GM12892 (cell line): ENCODE measurements at regions not wholly inside any gene's neighbourhood (a gene's known extent, or its start where the extent isn't known, plus 50 kb on each side); places are given as distances from the start of the nearest gene placed in this dataset.
"Not testable (repeated sequence)": the region's sequence is repeated elsewhere in the genome, so short reads cannot be mapped to it uniquely, and the experiment has no call there.

Experiments used
- DNase-seq: peaks from one replicate; pipeline ENCODE4 v3.0.0; 2011; ENCODE audit not compliant: insufficient read length
- FAIRE-seq: peaks from 2 replicates; lab custom pipeline; 2011; peaks lifted over from hg19 to GRCh38; lab: Jason Lieb, UNC
- POLR2A ChIP-seq: IDR thresholded peaks from 2 replicates; pipeline ENCODE4 v1.6.1; 2011; ENCODE audit warnings: low read depth, low read length, control low read depth
- POLR2AphosphoS5 ChIP-seq: IDR thresholded peaks from 2 replicates; pipeline ENCODE4 v1.6.1; 2011; ENCODE audit warnings: low read depth, low read length, control low read depth
- TAF1 ChIP-seq: IDR thresholded peaks from 2 replicates; pipeline ENCODE4 v1.6.1; 2011; ENCODE audit warnings: low read depth, mild to moderate bottlenecking, control low read depth, low read length, borderline replicate concordance

- DNase-seq: no peak
- no peak for FAIRE-seq
- no peak for TF ChIP-seq TAF1
- no peak for TF ChIP-seq POLR2AphosphoS5
- TF ChIP-seq POLR2A: no peak
Measured at GRCh38 chr11:23181022-23181807, 320.9 kb upstream of the CCDC179 start.

DNA sequence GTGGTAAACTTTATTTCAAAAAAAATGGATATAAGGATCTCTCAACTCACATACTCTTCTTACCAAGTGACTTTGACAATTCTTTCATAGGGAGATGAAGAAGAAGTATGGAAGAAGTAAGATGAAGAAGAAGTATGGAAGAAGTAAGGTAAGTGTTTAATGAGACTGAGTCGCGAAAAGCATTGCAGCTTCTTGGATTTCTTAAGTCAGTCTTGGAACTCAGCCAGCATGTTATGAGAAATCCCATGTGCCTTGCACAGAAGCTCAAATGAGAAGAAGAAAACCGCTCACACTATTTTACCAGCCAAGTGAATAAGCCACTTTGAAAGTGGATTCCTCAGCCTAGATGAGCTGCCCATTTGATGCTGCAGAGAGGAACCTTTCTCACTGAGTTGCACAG, 332.0 kb upstream of the CCDC179 start:
- DNase-seq: no peak

DNA sequence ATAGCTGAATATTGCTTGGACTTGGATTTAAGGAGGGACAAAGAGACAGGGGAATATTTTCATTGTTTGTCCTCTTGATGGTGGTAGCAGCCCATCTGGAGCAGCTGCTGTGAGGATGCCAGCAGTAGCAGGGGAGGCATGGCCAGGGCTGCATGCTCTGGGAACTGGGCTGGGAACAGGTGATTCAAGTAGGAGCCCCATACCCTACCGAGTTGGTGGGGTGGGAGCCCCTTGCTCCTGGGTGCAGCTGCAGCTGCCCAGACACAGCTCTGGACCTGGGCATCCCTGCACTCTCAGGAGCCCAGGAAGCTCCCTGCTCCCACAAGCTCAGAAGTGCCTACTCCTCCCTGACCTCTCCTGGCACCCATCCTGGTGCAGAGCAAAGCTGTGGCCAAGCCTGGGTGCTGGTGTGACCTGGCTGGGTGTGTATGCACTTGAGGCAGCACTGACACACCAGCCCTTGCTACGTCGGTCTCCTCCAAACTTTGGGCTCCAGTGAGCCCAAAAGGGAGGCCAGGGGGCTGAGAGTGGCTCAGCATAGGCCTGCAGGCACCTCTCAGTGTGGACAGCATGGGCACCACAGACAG, 341.8 kb upstream of the CCDC179 start:
- FAIRE-seq: no peak
- no peak for DNase-seq
- TF ChIP-seq POLR2A (no peak), TAF1 (no peak), POLR2AphosphoS5 (no peak)

More for the DNA sequence above, 332.0 kb upstream of the CCDC179 start:
- FAIRE-seq: no peak
- TF ChIP-seq POLR2A (no peak), POLR2AphosphoS5 (no peak), TAF1 (no peak)

GRCh38 chr11:23202611-23203010, 342.3 kb upstream of the CCDC179 start:
- no peak for TF ChIP-seq POLR2A
- TF ChIP-seq POLR2AphosphoS5: no peak
- no peak for TF ChIP-seq TAF1
- no peak for FAIRE-seq
- DNase-seq: no peak

GRCh38 chr11:23205156-23205871, 345.0 kb upstream of the CCDC179 start:
- DNase-seq: no peak
- FAIRE-seq: no peak
- no peak for TF ChIP-seq TAF1
- TF ChIP-seq POLR2AphosphoS5: no peak
- no peak for TF ChIP-seq POLR2A

DNA sequence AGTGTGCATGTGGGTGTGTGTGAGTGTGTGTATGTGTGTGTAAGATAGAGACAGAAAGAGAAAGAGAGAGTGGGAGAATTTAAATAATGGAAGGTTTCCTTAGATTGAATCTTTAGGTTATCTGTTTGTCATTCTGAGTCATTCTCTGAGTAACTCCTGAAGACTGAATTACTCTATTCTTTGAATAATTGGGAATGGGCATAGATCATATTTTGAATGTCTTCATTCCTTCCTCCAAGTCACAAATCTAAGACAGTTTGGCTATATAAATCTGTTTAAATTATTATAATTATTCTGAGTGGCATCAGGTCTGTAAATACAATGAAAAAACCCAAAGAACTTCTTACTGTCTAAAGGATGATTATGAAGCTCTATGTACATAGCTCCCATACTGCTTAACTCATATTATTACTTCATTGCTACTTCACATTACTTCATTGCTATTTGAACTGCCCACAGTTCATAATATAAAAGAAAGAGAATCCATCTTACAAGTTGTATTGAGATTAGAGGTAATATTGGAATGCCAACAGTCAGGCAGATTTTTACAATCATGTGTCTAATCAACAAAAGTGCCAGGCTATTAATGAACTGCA, 346.6 kb upstream of the CCDC179 start:
- TF ChIP-seq TAF1 (no peak), POLR2A (no peak), POLR2AphosphoS5 (no peak)
- FAIRE-seq (no peak), DNase-seq (no peak)

DNA sequence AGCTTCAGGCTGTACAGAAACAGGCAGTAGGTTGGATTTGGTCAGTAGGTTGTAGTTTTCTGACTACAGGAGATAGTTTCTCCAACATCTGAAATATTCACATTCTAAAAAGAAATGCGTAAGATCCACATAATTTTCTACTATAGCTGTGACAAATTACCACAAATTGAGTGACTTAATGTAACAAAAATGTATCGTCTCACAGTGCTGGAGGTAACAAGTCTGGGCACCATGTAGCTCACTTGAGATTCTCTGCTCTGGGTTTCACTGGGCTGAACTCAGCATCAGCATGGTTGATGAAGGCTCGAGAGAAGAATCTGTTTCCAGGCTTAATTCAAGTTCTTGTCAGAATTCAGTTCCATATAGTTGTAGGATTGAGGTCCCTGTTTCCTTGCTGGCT, 350.9 kb upstream of the CCDC179 start:
- FAIRE-seq: no peak
- no peak for DNase-seq
- no peak for TF ChIP-seq TAF1
- TF ChIP-seq POLR2A: no peak
- TF ChIP-seq POLR2AphosphoS5: no peak

DNA sequence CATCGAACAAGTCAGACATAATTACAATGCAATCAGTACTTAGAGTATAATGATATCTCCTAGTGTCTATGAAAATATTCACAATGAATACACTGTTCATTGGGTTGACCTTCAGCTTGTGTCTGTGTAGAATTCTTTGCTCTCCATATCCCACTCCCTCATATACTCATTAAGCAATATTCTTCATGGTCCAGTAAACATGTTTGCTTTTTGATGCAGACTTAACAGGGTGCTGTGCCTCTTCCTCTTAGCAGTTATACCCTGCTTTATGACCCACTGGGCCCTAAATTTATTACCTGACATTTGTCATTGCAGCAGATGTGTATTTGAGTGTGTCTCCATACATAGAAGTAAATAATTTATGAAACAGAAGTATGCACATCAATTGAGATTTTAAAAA, 352.5 kb upstream of the CCDC179 start:
- no peak for FAIRE-seq
- TF ChIP-seq TAF1: no peak
- TF ChIP-seq POLR2AphosphoS5: no peak
- TF ChIP-seq POLR2A: no peak
- DNase-seq: no peak

GRCh38 chr11:23217072-23217471, 356.8 kb upstream of the CCDC179 start:
- TF ChIP-seq TAF1: no peak
- no peak for TF ChIP-seq POLR2A
- no peak for TF ChIP-seq POLR2AphosphoS5
- FAIRE-seq (no peak), DNase-seq (no peak)

GRCh38 chr11:23220086-23220485, 359.8 kb upstream of the CCDC179 start:
- DNase-seq, FAIRE-seq: not testable (repeated sequence)

GRCh38 chr11:23221366-23221765, 361.1 kb upstream of the CCDC179 start:
- DNase-seq (no peak), FAIRE-seq (no peak)
- TF ChIP-seq TAF1: no peak
- TF ChIP-seq POLR2AphosphoS5: no peak
- no peak for TF ChIP-seq POLR2A
